Left renal pelvis (tissue), 4 donors: ENCODE measurements at regions not wholly inside any gene's neighbourhood (a gene's known extent, or its start where the extent isn't known, plus 50 kb on each side); places are given as distances from the start of the nearest gene placed in this dataset.
"Not testable (repeated sequence)": the region's sequence is repeated elsewhere in the genome, so short reads cannot be mapped to it uniquely, and the experiment has no call there.

Source experiments
- DNase-seq, 4 donors: peaks; one replicate each; pipeline ENCODE4 v3.0.0-alpha.2; 2013; ENCODE audit warnings: low read depth in 4 of 4, low spot score in 3 of 4

DNA sequence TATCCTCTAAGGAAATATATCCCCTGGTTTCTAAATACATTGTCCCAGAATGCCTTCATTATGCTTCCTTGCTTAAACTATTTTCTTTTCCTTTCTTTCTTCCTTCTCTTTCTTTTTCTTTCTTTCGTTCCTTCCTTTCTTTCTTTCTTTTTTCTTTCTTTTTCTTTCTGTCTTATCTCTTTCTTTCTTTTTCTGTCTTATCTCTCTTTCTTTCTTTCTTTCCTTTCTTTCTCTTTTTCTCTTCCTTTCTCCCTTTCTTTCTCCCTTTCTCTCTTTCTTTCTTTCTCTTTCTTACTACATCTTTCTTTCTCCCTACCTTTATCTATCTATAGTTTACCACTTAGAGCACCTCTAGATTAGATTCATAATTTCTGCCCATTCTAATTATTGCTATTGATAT is 552.1 kb downstream of the PYDC2 start:
- no peak for DNase-seq

DNA sequence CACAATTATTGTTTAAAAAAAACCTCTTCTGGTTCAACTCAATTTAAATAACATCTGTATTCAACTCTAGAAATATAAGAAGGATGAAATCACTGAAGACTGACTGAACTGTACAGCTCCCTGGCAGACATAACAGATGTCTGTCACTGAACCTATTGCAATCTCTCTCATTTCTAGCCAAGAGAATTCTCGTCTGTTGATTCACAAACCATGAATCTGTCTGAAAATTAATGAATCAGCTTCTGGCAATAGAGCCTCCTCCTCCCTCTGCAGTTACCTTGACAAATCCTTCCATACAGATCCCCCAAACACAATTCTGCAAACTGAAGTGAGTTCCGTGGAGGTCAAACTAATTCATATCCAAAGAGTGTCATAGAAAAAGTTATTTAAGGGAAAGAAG is 561.4 kb downstream of the PYDC2 start:
- no peak for DNase-seq

DNA sequence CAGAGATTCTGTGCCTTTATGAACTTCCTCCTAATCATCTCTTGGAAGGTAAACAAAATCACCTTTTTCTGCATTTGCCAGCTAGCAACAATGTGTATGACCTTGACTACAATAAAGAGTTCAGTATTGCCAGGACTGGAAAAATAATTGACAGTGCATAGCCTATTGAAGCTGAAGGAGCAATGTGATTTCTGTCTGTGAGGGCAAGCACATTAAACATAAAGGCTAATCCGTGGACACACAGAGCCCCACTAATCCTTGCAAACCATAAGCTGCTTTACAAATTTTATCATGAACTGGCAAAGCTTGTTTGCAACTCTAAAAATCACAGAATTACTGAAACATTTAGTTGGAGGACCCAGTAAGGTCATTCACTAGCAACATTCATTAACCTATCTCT is 563.8 kb downstream of the PYDC2 start:
- no peak for DNase-seq

DNA sequence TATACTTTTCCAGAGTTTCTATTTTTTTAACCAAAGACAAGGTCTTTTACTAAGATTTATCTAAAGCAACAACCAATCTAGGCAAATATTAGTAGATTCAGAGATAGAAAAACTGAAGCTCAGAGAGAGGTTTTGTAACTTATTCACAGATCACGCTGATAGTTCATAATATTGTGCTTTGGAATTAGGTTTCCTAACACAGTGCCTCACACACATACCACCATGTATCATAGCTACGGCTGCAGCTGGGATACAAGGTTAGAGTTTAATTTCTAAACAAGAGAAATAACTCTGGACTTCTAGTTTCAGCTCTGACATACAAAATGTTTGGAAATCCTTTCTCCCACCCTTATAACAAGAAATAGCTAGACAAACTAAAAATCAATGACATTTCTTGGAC is 565.7 kb downstream of the PYDC2 start:
- no peak for DNase-seq

DNA sequence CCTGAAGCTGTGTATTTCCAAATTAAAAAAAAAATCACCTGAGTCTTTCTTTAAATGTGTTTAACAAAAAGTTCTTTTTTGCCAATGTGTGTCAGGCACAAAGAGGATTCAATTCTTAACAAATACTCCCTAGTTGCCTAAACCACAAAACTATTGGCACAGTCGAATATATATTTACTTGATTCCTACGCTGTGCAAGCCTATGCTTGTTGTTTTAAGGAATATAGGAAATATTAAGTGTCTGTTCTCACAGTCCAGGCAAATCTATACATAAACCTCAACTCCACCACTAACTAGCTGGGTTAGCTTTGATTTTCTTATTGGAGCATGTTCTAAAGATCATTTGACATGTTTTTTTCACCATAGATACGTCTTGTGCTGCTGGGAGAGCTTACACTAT is 571.0 kb downstream of the PYDC2 start:
- no peak for DNase-seq

DNA sequence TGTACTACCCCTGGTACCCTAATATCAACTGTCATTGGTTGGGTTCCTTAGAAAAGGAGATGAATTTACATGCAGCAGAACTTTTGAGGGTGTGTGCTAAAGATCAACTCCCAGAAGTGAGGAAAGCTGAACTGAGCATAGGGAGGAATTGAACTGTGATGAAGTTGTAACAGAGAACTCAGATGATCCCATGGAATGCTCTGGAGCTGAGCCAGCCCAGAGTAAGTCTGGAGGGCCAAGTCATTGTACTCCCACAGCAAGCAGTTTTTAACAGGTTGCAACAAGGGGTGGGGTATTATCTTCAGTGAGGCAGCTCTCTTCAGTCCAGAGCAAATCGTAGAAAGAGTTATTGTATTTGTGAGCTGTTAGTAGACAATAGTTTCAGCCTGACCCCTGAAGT is 572.3 kb downstream of the PYDC2 start:
- no peak for DNase-seq

DNA sequence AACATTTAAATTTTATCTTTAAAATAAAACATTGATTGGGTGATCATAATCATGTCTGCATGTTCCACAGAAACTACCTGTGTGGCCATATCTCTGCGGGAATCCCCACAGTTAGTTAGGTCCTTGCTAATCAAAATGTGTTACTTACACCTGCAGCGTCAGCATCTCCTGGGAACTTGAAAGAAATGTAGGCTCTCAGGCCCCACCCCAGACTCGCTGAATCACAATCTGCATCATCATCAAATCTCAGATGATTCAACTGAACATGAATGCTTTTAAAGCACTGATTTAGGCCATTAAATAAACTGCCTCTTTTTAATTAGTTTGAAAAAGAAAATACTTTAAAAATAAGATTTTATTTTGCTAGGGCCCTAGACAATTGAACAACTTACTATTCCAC is 577.8 kb downstream of the PYDC2 start:
- no peak for DNase-seq

DNA sequence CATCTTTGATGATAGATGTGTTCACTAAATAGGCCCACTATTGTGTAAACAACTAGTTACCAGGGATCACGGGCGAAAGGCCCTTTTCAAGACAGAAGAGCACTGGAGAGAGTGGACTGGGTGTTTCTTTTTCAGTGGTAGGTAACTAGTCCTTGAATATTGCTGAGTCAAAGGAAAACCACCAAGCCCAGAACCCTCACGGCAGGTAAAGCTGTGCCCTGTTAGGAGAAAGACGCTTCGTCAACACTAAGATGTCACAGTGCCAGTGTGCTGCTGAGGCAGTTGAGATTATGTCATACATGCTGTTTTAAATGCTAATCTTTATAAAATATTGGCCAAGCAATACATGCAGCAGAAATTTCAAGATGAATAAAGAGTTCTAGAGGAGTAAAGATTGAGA is 578.6 kb downstream of the PYDC2 start:
- no peak for DNase-seq

DNA sequence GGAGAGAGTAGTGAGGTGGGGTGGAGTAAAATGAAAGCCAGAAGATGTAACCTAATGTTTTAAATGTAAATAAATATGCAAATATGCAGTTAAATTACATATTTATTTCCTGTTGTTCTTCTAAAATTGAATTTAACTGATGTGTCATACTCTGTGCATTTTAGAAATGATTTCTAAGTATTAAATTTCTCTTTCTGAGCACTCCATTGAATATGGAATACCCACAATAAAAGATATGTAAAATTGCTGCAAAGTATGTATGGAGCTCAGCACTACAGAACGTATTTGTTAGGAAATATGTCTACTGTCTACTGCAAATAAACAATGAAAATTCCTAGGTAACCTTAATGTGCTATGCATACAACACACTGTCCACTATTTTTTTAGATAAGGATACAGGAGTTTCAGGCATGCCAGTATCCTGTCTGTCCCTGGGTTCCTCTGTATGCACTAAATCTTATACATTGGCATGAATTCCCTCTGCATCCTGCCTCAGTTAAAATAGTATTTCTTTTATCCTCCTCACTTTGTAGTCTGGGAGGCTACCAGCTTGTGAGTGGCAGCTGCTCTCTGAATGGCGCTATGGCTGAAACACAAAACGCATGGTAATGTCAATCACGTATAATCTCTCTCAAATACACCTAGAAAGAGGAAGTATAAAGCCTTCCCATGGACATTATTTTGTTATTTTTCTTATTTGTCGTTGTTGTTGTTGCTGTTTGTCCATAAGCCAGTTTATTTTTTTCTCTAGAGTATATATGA is 579.5 kb downstream of the PYDC2 start:
- no peak for DNase-seq

DNA sequence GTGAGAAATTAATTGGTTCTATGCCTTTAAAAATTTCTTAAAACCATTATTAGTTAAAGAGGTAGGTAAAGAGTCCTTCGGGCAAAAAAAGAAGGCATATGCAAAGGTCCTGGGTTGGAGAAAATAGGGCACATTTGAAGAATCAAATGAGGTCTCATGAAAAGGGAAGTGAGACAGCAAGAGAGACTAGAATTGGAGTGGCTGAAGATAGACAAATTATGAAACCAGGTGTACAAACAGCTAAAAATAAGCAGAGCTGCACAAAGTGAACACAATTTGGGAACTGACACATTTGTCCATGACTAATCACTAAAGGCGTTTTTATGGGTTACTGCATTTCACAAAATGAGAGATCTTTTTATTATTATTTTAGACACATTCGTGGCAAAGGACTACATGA is 581.2 kb downstream of the PYDC2 start:
- no peak for DNase-seq

DNA sequence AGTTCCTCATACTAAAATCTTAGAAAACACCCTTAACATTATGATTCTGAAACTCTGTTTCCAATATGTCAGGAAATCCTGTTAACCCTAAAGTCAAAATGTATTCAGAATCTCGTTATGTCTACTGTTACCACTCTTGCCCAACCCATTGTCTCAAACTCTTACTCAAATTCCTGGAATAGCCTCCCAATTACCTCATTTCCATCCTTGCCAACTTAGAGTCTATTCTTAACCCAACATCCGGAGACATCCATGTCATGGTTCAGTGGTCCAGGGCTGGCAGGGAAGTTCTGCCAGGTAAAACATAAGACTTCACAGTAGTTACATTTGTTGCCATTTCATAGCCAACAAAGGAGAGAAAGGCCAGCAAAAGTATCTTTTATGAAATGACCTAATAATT is 593.9 kb downstream of the PYDC2 start:
- DNase-seq = no peak

DNA sequence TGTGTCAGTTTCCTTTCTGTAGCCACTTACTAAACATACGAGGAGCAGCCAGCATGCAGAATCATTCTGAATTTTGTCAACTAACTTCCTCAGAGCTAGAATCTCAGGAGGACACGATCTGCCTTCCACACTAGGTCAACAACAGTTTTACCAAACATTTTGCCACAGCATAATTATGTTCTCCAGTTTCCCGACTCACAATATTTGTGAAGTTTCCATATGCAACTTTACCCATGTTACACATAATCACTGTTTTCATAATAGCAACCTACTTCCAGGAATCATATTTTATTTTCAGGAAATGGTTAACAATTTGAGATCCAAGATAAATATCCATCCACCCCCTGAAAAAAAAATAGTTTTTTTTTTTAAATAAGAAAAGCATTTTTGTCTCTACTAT is 595.0 kb downstream of the PYDC2 start:
- no peak for DNase-seq

DNA sequence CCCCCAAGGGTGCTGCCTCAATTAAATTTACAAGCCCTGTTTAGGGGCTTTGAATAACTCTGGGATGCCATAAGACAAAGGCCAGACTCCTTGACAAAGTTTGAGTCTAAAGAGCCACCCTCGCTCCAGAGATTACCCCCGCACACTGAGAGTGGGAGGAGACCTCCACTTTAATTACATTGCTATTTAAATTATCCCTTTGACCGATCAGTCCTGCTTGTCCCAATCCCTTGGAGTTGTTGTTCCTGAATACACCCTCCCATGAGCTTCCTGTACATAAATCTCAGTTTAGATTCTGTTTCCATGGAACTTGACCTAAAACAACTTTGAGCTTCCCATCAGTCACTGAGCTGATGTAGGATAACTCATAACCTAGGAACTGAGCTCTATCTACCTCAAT is 596.3 kb downstream of the PYDC2 start:
- DNase-seq = peak in 2 of 4 donors; percentile 8 to 24

DNA sequence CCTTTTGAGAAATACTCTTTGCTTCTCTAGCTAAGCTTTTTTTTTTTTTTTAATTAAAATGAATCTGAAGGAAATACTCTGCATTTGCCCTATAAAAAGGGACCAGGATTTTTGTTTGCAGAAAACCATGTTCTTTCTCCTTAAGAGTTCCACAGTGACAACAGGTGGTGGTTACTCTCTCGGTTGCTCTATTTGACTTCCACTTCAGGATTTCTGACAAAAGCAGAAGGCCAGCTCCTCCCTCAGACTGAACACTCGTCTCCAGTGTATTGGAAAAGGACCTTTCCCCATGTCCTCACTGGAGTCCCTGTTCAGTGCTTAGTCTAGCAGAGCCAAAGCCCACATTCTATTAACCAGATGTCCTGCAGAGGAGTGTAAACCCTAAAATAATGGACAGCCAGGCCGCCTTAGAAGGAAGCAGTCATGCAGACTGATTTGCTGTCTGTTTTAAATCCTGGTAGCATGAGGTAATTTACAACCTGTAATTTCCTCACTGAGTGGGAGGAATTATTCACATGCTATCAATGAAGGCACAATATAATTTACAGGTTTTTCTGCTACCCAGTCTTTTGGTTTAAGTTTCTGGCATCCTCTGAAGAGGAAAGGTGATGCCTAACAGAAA is 599.3 kb downstream of the PYDC2 start:
- peak; percentile 36 to 70 (median 52) for DNase-seq

DNA sequence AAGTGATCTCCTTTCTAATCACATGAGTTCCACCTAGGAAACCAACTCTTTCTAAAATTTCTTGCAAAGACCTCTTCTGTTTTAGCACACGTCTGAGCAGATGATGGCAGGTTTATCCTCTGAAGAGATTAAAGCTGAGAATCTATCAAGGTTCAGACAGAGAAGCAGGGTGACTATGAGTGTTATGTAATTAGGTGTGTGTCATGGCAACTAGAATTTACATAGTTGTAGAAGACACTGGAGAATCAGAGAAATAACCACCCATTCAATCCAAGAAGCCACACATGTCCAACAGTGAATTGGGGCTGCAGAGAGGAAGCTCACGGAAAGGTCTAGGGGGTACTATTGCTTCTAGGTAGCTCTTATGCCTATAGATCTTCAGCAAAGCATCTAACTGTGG is 600.5 kb downstream of the PYDC2 start:
- DNase-seq = no peak

DNA sequence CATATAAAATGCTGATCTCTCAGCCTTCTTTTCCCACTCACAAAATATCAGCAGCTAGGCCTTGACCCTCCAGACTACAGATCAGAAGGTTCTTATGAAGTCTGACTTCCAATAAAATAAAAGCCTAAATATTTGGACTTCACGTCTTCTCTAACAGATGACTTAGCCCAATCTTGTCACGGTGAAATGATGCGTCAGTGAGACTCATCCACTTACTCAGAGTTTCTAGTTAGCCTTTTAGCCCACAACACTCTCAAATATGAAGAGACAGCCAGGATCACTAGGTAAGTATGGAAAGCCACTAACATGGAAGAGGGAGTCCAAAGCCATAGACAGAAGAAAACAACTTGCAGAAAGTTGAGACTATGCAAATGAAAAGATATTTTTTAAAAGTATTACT is 601.2 kb downstream of the PYDC2 start:
- no peak for DNase-seq

DNA sequence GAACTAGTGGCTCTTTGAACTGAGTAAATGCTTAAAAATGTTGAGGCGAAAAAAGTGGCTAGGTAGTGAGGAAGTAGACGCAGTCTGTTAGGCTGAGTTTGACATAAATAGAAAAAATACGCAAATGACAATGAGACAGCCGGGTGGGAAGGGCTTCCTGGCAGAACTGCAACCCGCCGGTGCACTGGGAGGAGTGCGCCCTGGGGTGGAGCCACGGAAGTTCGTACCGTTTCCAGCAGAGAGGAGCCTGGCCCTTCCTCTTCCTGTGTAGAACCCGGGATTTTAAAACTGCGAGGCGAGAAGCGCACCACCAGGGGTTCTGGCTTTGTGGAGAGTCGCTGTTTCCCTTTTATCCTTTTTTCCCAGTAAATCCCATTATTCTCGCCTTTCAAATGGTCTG is 602.6 kb downstream of the PYDC2 start:
- no peak for DNase-seq

DNA sequence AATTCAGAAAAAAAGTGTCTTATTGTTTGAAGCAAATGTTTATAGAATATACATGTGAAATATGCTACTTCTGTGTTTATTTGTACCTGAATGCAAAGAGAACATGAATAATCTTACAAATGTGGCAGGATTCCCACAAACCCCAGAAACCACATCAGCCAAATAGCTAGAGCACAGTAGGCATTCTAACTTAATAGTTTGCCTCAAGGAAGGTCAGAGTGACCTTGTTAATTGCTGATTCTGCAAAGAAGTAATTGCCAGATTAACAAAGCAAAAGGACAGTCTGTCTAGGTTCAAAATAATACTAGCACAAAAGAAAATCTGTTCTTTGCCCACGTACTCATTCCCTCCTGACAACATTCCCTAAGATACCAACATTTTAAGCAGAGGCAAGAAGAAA is 604.0 kb downstream of the PYDC2 start:
- no peak for DNase-seq

DNA sequence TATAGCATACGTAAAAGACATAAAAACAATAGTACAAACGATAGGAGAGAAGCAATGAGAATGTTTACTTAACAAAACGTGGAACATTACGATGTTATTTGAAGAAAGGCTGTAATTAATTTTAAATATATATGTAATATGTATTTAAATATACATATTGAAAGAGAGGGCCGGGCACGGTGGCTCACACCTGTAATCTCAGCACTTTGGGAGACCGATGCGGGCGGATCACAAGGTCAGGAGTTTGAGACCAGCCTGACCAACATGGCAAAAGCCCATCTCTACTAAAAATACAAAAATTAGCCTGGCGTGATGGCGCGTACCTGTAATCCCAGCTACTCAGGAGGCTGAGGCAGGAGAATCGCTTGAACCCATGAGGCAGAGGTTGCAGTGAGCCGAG is 605.3 kb downstream of the PYDC2 start:
- DNase-seq = not testable (repeated sequence)

DNA sequence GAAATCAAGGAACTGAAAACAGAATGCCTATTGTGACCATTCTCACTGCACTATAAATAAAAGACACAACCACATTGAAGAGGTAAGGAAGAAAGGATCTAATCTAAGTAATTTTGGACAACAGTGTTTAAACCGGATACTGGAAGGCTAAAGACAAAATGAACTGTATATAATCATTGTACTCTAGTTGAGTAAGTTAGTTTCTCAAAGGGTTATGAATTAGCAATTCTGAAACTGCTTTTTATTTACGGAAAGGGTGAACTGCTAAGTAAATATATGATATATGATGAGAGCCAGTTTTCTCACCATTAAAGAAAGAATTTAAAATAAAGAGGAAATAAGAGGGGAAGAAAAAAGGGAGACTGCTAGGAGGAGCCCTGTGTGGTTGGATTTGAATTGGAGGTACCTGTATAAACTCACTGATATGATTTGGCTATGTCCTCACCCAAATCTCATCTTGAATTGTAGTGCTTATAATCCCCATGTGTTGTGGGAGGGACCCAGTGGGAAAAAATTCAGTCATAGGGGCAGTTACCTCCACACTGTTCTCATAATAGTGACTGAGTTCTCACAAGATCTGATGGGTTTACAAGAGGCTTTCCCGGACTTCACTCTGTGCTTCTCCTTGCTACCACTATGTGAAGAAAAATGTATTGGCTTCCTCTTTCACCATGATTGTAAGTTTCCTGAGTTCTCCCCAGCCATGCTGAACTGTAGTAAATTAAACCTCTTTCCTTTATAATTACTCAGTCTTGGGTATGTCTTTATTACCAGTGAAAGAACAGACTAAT is 607.7 kb downstream of the PYDC2 start:
- DNase-seq = no peak

DNA sequence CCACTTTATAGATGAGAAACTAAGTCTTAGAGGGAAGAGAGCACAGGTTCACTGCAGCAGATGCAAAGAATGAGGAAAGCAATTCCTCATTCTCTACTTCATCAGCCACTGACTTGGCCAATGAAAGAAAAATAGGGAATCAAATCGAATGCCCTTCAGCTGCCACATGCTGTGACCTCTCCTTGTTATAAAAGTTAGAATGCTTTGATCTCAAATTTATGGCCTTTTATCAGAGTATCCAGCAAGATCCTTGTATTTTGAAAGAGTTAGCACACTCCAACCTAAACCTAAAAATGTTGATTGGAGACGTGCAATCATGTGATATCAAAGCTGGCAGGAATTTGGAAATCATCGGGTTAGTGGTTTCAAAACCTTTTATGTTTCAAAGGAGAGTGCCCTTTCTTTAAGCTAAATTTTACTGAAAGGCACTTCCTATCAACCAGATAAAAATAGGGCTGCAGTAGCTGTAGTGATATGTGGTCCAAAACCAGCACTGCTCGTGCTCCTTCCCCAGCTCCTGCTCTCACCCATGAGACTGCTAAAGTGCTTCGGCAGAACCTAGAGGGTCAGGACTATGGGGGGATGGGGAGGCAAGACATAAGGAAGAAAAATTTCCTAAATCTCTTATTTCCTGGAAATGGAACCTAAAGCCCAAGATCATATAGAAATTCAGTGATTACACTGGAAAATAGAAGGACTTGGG is 617.0 kb downstream of the PYDC2 start:
- no peak for DNase-seq
